ENCODE measurements at regions not wholly inside any gene's neighbourhood (a gene's known extent, or its start where the extent isn't known, plus 50 kb on each side); places are given as distances from the start of the nearest gene placed in this dataset.
"Not testable (repeated sequence)": the region's sequence is repeated elsewhere in the genome, so short reads cannot be mapped to it uniquely, and the experiment has no call there.

DNA sequence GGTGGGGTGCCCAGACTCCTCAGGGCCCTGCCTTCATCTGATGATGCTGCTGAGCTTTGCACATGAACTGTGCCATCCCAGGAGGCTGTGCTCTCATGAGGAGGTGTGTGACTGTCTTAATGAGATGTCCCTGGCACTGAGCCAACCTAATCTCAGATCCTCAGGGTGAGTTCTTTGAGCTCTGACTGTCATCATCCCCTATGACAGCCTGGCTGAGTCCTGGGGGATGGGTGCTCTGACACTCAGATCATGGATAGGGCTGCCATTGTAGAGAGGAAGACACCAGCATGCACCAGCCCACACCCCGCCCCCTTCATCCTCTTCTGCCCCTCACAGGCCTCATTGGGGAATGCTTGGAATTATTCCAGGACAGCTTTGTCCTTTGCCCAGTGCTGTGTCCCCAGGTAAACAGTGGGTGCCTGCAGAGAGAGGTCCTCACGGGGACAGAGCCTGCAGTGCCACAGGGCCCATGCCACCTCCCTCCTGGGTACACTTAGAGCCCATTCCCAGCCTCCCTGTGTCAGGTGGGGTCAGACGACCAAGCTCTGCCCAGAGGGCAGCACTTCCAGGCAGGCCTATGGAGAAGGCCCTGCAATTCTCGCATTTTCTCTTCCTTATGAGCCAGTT, 310.1 kb upstream of the SFSWAP start:
- DNase-seq; ATAC-seq (ENCODE audit: low read depth in 2 of 2); H3K4me1 Mint-ChIP-seq; H3K27ac Mint-ChIP-seq; H3K4me3 Mint-ChIP-seq: not testable (repeated sequence)
- H3K27me3 Mint-ChIP-seq, result peaks cover 4 to 15% (median 12%) of the 10 kb centered on the region in 3 donors
- peaks cover 16 to 29% (median 24%) of the 10 kb centered on the region in 7 donors for H3K9me3 Mint-ChIP-seq
- peaks cover 3 to 15% of the 10 kb centered on the region in 2 donors for H3K36me3 Mint-ChIP-seq

DNA sequence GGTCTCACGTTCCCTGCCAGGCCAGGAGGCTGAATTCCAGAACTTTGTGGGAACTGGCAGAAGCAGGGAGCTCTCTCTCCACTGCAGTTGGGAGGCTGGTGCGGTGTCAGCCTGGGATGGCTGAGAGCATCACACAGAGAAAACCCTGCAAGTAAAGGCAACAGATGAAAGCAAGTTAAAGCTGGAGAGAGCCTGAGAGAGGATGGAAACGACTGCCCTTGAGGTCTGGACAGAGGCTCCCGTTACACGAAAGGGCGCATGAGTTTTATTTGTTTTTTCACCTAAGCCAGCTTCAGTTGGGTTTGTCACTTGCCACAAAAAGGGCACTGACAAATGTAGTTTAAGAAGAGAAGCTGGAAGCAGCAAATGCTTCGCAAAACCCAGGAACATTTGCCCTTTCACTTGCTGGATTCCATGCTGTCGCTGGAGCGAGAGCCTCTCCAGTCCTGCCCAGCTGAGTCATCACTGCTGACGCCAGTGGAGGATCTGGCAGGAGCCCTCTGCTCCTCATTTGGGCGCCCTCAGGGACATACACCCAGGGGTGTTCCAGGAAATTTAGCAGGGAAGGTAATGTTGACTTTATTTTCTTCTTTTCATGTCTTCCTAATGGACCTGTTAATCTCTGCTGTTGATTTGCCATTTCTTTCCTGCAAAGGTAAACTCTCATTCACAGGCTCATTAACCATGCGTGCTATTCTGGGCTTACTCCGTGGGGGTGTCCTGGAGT, 308.8 kb upstream of the SFSWAP start:
- DNase-seq; H3K27ac Mint-ChIP-seq; H3K4me3 Mint-ChIP-seq; ATAC-seq (ENCODE audit: low read depth in 2 of 2); H3K4me1 Mint-ChIP-seq: not testable (repeated sequence)
- H3K36me3 Mint-ChIP-seq, result peaks cover 3 to 20% of the 10 kb centered on the region in 2 donors
- peaks cover 12 to 27% (median 23%) of the 10 kb centered on the region in 7 donors for H3K9me3 Mint-ChIP-seq
- peaks cover 4 to 18% (median 12%) of the 10 kb centered on the region in 3 donors for H3K27me3 Mint-ChIP-seq

DNA sequence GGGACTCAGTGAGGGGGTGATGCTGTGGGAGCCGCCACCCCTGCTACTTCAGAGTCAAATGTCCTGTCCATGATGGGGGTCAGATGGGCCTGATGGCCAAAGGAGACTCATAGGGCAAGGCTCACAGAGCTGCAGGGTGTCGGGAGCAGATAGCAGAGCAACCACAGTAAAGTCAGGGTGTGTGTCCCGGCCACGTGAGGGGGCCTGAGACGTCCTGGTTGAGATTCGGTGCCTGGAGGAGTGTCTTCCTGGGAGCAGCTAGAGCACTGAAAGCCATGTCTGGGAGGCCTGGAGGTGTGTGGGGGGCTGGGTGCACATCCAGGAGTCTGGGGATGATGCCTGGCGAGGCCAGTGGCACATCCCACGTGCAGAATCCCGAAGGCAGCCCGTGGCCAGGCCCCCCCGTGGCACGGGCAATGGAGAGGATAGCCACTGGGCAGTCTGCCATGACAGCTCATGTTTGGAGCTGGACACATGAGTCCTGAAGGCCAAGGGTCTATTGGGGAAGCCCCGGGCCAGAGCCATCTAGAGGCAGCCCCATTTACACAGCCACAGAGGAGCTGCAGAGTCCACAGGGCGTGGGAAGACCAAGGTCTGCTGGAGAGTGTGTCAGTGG, 308.0 kb upstream of the SFSWAP start:
- Mint-ChIP-seq H3K9me3 (peaks cover 10 to 27% (median 17%) of the 10 kb centered on the region in 7 donors), H3K27me3 (peaks cover 4 to 18% (median 12%) of the 10 kb centered on the region in 3 donors), H3K4me3 (no peak overlapping the region), H3K36me3 (peaks cover 3 to 20% of the 10 kb centered on the region in 2 donors), H3K4me1 (no peaks in the 10 kb centered on the region), H3K27ac (no peak overlapping the region)
- no peak for ATAC-seq (ENCODE audit: low read depth in 2 of 2)
- DNase-seq, result no peak

DNA sequence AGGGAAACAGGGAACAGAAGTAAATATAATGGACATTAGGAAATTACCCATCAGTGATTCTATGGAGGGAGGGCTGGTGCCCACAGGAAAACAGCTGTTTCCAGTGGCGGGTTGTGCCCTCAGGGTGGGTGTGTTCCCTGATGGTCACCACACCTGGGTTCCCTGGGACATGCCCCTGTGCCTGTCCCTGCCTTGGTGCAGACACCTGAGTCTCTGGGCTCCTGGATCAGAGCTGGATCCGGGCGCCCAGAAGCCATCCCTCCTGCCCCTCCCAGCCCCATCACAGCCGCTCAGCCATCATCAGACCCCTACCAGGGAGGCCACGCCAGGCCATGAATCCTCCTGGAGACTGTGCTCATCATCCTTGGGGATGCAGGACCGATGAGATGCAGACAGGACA, 307.2 kb upstream of the SFSWAP start:
- no peak for DNase-seq
- Mint-ChIP-seq H3K36me3 (peaks cover 0 to 15% of the 10 kb centered on the region in 2 donors), H3K4me3 (no peak overlapping the region), H3K9me3 (peaks cover 6 to 23% (median 11%) of the 10 kb centered on the region in 7 donors), H3K27me3 (peaks cover 4 to 18% (median 12%) of the 10 kb centered on the region in 3 donors), H3K27ac (no peak overlapping the region), H3K4me1 (no peaks in the 10 kb centered on the region)
- ATAC-seq (ENCODE audit: low read depth in 2 of 2), result no peak

DNA sequence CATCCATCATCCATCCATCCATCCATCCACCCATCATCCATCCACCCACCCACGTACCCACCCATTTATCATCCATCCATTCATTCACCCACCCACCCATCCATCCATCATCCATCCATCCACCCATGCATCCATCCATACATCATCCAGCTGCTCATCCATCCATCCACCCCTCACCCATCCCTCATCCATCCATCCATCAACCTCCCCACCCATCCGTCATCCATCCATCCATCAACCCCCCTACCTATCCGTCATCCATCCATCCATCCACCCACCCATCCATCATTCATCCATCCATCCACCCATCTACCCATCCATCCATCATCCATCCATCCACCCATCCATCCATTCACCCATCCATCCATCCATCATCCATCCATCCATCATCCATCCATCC, 306.2 kb upstream of the SFSWAP start:
- DNase-seq (no peak), ATAC-seq (ENCODE audit: low read depth in 2 of 2) (no peak)
- Mint-ChIP-seq H3K27ac (peak overlapping the region in 1 of 6 donors; percentile 70), H3K27me3 (peaks cover 0 to 25% (median 12%) of the 10 kb centered on the region in 3 donors), H3K4me1 (no peaks in the 10 kb centered on the region), H3K36me3 (peaks cover 0 to 7% of the 10 kb centered on the region in 2 donors), H3K9me3 (peaks cover under 1 to 15% (median 1%) of the 10 kb centered on the region in 7 donors), H3K4me3 (no peak overlapping the region)

DNA sequence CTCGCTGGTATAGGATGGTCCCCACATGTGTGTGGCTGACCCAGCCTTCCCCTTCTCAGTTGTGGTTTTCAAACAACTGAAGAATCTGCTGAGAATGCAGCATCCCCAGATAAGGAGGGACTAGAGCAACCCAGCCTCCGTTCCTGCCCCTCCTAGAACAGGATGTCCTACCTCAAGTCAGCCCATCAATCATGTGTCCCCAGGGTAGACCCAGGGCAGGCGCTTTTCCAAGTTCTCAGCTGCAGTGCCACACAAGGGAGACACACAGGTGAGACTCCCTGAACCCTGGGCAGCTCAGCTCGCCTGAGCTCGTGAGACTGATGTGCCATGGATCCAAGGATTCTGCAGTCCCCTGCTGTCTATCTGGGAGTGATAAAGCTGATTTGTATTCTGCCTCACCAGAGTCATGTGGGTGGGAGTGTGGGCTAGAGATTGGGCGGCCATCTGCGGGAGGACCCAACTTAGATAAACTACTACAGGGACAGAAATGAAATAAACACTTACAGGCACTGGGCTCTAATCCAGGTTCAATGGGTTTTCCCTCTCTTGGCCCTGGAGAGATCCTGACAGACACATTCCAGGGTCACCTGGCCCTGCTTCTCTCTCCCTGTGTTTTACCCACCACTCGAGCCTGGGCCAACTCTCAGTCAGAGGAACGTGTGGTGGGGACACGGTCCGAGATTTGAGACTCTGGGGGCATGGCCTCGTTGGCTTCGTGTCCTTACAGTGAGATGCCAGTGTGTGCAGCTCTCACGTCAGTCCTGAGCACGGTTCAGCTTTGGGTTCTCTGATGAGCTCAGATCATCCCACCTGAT, 303.5 kb upstream of the SFSWAP start:
- Mint-ChIP-seq H3K27ac (no peak overlapping the region), H3K36me3 (peaks cover 0 to 7% of the 10 kb centered on the region in 2 donors), H3K9me3 (peaks cover 0 to 14% (median 1%) of the 10 kb centered on the region in 7 donors), H3K27me3 (peaks cover 0 to 36% (median 10%) of the 10 kb centered on the region in 3 donors), H3K4me1 (no peaks in the 10 kb centered on the region), H3K4me3 (no peak overlapping the region)
- DNase-seq, result no peak
- ATAC-seq (ENCODE audit: low read depth in 2 of 2), result no peak

DNA sequence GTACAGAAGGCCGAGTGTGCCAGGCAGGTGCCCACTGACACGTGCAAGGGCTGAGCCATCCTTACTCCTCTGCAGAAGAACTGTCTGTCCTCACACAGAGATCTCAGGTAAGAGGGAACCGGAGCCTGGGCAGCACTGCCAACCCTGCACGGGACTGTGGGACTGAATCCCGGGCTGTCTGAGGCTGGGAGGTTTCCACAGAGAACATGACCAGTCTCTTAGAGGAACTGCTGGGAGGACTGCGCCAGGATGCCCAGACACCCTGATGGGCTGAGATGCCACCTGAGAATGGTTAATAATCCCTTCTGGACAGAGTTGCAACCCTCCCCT, 302.9 kb upstream of the SFSWAP start:
- peaks cover 0 to 14% (median 1%) of the 10 kb centered on the region in 7 donors for H3K9me3 Mint-ChIP-seq
- no peak for ATAC-seq (ENCODE audit: low read depth in 2 of 2)
- no peak overlapping the region for H3K27ac Mint-ChIP-seq
- no peak for DNase-seq
- H3K27me3 Mint-ChIP-seq, result peaks cover 0 to 42% (median 7%) of the 10 kb centered on the region in 3 donors
- H3K4me3 Mint-ChIP-seq, result no peak overlapping the region
- no peaks in the 10 kb centered on the region for H3K4me1 Mint-ChIP-seq
- peaks cover 0 to 7% of the 10 kb centered on the region in 2 donors for H3K36me3 Mint-ChIP-seq

DNA sequence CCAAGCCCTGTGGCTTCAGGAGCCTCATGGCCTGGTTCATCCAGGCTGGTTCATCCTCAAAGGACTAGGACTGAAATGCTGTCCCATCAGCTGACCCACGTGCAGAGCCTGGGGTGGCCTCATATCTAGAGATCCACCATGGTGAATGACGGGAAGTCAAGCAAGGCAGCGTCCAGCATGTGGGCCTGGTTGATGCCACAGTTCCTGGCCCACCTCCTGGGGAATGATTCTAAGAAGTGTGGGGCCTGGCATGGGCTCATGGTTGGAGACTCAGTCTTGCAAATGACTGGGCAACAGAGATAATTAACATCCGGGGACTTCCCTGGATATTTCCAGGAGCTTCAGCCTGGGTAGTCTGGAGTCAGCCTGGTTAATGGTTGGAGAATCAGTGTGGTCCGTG, 302.4 kb upstream of the SFSWAP start:
- ATAC-seq (ENCODE audit: low read depth in 2 of 2) (no peak), DNase-seq (no peak)
- Mint-ChIP-seq H3K4me1 (no peaks in the 10 kb centered on the region), H3K9me3 (peaks cover 0 to 14% (median 1%) of the 10 kb centered on the region in 7 donors), H3K4me3 (no peak overlapping the region), H3K27ac (no peak overlapping the region), H3K36me3 (peaks cover 0 to 7% of the 10 kb centered on the region in 2 donors), H3K27me3 (peaks cover 0 to 42% (median 7%) of the 10 kb centered on the region in 3 donors)

DNA sequence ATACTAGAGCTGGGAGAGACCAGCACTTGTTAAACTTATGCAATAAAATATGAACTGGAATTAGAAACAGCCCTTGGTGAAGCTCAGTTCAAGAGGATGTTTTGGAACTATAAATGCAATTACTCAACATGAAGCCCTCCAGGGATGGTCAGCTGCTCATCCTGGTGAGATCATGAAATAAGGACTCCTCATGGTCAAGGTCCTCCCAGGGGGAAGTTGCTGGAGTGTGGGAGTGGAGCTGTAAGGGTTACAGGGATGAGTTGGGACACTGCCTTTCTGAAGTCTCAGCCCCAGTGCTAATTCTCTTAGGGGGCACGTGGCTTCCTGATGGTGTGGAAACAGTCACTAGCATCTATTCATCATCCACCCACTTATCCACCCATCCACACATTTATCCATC, 301.7 kb upstream of the SFSWAP start:
- Mint-ChIP-seq H3K27me3 (peaks cover 0 to 42% (median 7%) of the 10 kb centered on the region in 3 donors), H3K36me3 (peaks cover 0 to 7% of the 10 kb centered on the region in 2 donors), H3K4me3 (no peak overlapping the region), H3K9me3 (peaks cover 0 to 14% (median 0%) of the 10 kb centered on the region in 7 donors), H3K27ac (no peak overlapping the region), H3K4me1 (no peaks in the 10 kb centered on the region)
- ATAC-seq (ENCODE audit: low read depth in 2 of 2), result no peak
- DNase-seq, result no peak

DNA sequence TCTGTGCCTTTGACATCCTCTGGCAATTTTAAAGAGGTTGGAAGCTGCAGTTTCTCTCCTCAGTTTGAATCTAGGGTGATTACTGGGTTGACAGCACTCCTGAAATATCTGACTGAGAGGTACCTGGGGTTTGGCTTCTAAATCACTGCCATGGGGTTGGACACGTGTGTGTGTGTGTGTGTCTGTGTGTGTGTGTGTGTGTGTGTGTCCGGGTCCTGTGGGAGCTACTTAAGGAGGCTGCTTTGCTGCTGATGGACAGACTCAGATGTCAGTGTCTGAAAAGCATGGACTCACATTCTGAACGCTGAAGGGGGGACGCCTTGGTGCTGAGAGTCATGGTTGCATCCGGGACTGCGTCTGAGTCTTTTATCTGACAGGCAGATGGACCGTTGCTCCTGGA, 299.1 kb upstream of the SFSWAP start:
- not testable (repeated sequence) for H3K4me3 Mint-ChIP-seq; H3K9me3 Mint-ChIP-seq; H3K4me1 Mint-ChIP-seq; H3K27ac Mint-ChIP-seq; DNase-seq; H3K36me3 Mint-ChIP-seq; ATAC-seq (ENCODE audit: low read depth in 2 of 2)
- peaks cover 0 to 23% (median 0%) of the 10 kb centered on the region in 3 donors for H3K27me3 Mint-ChIP-seq

DNA sequence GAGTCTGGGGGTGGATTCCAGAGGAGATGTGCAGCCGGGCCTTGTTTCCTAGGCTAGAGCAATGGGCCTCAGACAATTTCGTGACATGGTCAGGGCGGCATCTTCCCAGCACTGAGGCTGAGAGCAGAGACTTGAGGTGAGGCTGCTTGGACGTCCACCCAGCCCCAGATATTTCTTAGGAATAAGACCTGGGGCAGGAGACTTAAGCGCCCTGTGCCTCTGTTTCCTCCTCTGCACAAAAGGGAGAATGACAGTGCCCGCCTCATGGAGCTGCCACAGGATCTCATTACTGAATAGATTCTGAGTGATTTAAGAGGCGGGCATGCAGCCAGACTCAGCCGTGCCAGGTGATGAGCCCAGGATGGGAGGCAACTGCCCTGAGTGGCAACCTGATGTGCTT, 297.9 kb upstream of the SFSWAP start:
- ATAC-seq (ENCODE audit: low read depth in 2 of 2) (no peak), DNase-seq (no peak)
- Mint-ChIP-seq H3K27ac (no peak overlapping the region), H3K9me3 (peaks cover 0 to 6% (median 0%) of the 10 kb centered on the region in 7 donors), H3K4me1 (no peaks in the 10 kb centered on the region), H3K4me3 (no peak overlapping the region), H3K27me3 (peaks cover 0 to 23% (median 0%) of the 10 kb centered on the region in 3 donors), H3K36me3 (no peaks in the 10 kb centered on the region)

DNA sequence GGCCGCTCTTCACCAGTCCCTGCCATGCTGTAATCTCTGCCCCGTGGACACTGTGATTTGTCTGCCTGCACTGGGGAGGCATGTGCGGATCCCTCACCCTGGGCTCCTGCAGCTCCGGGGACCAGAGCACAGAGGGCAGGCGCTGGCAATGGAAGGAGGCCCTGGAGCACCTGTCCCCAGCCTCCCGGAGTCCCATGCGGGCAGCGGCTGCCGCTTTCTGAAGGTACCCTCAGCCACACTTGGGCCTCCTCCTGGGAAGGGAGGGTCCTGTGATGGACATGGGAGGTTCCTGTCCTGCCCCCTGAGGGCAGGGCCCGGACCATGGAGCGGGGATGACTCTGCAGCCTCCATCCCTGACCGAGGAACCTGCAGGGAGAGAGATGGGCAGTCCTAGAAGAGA, 297.4 kb upstream of the SFSWAP start:
- H3K36me3 Mint-ChIP-seq, result no peaks in the 10 kb centered on the region
- H3K27ac Mint-ChIP-seq, result no peak overlapping the region
- H3K4me1 Mint-ChIP-seq, result no peaks in the 10 kb centered on the region
- DNase-seq (no peak), ATAC-seq (ENCODE audit: low read depth in 2 of 2) (no peak)
- peaks cover 0 to 23% (median 0%) of the 10 kb centered on the region in 3 donors for H3K27me3 Mint-ChIP-seq
- no peak overlapping the region for H3K4me3 Mint-ChIP-seq
- peaks cover 0 to 6% (median 0%) of the 10 kb centered on the region in 7 donors for H3K9me3 Mint-ChIP-seq

Data from naive B cell (primary cell).